GM12801 (cell line): ENCODE measurements at regions not wholly inside any gene's neighbourhood (a gene's known extent, or its start where the extent isn't known, plus 50 kb on each side); places are given as distances from the start of the nearest gene placed in this dataset.

ENCODE experiments used
- TF ChIP-seq, protein P1 (sequence below): IDR thresholded peaks from one replicate; pipeline ENCODE4 v1.5.1; 2011; ENCODE audit warnings: control low read depth; ENCODE audit not compliant: insufficient read length; ENCODE audit errors: extremely low read depth

DNA sequence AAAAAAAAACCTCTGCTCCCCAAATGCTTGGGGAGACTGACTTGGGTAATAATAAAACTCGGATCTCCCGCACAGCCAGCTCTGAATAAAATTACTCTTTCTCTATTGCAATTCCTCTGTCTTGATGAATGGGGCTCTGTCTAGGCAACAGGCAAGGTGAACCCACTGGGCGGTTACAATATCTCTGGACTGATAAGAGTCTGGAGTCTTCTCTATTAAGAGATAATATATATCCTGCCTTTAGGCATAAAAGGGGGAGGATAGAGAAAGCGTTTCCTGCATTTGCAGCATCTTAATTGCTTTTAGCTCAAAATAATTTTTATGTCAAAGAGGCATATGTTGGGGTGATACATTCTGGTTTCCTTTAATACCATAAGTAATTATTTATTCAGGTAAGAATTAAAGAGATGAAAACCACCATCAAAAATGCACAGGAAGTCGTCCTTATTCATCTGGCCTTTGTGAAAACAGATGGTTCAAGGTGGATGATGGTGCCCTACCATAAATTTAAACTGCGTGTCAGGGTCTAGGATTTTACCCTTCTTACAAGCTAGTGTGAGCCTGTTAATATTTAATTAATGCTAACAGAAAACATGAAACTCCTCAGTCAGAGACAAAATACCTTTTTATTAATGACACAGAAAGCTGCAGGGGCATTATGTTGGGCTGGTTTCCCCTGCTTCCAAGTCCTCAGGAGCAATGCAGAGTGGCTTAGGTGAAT lies 736.8 kb downstream of the SOCS6 start:
- TF ChIP-seq, protein P1, sequence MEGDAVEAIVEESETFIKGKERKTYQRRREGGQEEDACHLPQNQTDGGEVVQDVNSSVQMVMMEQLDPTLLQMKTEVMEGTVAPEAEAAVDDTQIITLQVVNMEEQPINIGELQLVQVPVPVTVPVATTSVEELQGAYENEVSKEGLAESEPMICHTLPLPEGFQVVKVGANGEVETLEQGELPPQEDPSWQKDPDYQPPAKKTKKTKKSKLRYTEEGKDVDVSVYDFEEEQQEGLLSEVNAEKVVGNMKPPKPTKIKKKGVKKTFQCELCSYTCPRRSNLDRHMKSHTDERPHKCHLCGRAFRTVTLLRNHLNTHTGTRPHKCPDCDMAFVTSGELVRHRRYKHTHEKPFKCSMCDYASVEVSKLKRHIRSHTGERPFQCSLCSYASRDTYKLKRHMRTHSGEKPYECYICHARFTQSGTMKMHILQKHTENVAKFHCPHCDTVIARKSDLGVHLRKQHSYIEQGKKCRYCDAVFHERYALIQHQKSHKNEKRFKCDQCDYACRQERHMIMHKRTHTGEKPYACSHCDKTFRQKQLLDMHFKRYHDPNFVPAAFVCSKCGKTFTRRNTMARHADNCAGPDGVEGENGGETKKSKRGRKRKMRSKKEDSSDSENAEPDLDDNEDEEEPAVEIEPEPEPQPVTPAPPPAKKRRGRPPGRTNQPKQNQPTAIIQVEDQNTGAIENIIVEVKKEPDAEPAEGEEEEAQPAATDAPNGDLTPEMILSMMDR, result no peak

DNA sequence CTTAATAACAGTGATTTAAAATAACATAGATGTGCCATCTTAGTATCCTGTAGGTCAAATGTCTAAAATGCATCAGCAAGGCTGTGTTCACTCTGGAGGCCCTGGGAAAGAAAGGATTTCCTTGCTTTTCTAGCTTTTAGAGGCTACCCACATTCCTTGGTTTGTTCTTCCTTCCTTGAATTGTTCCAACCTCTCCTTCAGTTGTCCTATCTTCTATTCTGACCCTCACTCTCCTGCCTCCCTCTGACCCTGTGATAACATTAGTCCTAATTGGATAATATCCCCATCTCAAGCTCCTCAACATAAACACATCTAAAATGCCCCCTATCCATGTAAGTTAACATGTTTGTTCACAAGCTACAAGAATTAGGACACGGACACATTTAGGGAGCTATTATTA lies 733.5 kb downstream of the SOCS6 start:
- TF ChIP-seq, protein P1, result no peak

DNA sequence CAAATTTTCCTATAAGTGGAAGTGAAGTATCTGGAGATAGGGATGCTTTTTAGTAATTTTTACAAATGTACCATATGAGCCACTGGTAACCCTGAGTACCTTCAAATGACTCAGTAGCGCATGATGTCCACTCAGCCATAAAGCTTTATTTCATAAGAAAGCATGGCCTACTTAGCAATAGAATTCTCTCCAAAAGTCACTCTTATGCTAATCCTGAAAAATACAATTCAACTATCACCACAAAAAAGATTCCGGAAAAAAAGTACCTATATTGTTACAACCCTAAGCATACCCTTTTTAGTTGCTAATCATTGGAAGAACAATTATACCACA lies 732.2 kb downstream of the SOCS6 start:
- TF ChIP-seq, protein P1, result no peak

DNA sequence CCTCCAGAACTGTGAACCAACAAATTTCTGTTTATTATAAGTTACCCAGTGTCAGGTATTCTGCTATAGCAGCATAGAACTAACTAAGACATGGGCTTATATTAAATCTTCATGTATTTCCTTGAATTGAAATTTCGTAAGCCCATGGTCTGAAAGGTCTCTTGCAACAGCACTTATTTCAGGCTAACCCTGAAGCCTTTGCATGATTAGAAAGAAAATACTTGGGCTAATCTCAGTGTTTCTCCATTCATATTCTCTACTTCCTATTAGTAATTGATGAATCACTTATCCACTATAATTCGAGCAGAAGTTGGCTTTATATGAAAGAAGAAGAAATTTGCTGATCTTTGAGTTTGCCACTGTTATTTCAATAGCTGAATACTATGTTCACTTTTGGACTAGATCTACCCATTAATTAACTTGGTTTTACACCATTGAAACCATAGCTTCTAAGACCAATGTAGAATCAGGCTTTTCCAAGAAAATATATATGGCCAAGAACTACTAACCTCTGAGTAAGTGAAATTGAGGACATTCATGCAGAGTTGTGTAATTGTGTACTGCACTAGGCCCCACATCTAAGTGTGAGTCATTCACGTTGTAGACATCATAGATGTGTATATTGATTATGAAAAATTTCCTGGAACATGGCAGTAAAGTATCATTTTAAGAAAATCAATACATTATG lies 731.6 kb downstream of the SOCS6 start:
- TF ChIP-seq, protein P1, result no peak

DNA sequence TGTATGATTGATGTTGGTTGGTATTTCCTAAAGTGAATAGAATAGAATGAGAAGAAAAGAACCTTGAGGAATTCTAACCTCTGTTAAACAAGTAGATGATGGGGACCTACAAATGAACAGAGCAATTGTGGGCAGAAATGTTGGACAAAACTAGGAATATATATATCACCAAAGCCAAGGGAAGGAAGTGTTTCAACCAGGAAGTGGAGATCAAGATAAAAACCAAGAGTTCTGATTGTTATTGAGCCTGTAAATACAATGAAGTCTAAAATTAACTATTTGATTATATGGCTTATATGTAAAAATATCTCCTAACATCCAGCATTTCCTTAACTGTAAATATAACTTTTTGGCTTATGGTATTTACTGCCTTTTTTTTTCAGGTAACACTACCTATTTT lies 730.0 kb downstream of the SOCS6 start:
- TF ChIP-seq, protein P1, result no peak

DNA sequence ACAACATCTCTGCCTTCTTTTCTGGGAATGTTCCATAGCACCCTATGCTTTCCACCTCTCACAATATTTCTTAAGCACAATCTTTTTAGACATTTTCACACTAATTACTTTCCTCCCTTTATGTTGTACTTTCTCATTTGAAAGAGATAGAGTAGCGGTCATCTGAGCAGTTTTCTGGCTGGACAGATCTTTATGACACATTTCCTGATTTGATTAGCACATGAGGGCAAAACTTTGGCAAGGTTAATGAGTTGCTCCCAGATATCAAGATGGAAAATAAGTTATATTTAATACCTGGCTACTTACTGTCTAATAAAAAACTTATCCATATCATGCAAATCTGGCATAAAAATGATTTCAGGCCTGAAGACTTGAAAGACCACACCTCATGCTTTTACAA lies 723.9 kb downstream of the SOCS6 start:
- TF ChIP-seq, protein P1, result no peak

DNA sequence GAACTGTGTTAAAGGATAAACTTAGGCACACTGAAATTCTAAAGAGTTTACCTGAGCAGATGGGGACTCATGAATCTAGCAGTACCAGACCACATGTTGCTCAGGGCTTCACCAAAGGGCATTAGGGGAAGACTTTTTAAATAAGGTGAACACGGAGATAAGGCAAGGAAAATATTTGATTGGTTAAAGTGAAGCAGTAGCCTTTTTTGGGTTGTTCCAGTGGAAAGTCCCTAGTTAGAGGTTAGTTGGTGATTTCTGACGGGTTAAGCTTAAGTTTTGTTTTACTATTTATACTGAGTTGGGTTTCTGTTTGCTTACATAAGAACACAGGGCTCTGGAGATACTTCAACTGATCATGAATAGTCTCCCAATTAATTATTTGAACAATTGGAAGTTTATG lies 722.5 kb downstream of the SOCS6 start:
- TF ChIP-seq, protein P1, result no peak
